SK-N-SH (cell line): ENCODE measurements at regions not wholly inside any gene's neighbourhood (a gene's known extent, or its start where the extent isn't known, plus 50 kb on each side); places are given as distances from the start of the nearest gene placed in this dataset.

Experiments
- EP300 ChIP-seq, 2 experiments: IDR thresholded peaks; 2 replicates each; pipeline versions ENCODE4 v1.4.0 to v1.6.1; 2012; ENCODE audit warnings: borderline replicate concordance in 1 of 2, low read depth in 1 of 2, low read length in 1 of 2
- EZH2phosphoT487 ChIP-seq: fragments of 200-600 bp; sonication (generic); IDR thresholded peaks from 2 replicates; pipeline ENCODE4 v1.6.1; 2017; ENCODE audit warnings: low read depth, mixed run types, mild to moderate bottlenecking, antibody characterized with exemption, moderate library complexity, borderline replicate concordance
- JUND ChIP-seq: IDR thresholded peaks from 2 replicates; pipeline ENCODE4 v1.4.0; 2012
- MEF2A ChIP-seq: IDR thresholded peaks from 2 replicates; pipeline ENCODE4 v1.4.0; 2012; ENCODE audit warnings: low read depth, borderline replicate concordance
- POLR2AphosphoS5 ChIP-seq: IDR thresholded peaks from 2 replicates; pipeline ENCODE4 v1.6.1; 2012; ENCODE audit warnings: low read depth, low read length
- RFX5 ChIP-seq: IDR thresholded peaks from 2 replicates; pipeline ENCODE4 v1.6.1; 2012; ENCODE audit warnings: mild to moderate bottlenecking, improper control_type of control experiment, low read length
- RXRA ChIP-seq: IDR thresholded peaks from 2 replicates; pipeline ENCODE4 v1.4.0; 2012; ENCODE audit warnings: low read depth, mild to moderate bottlenecking, borderline replicate concordance
- YY1 ChIP-seq: IDR thresholded peaks from 2 replicates; pipeline ENCODE4 v1.4.0; 2012; ENCODE audit warnings: low read depth, mild to moderate bottlenecking
- TF ChIP-seq, protein P1 (sequence below): fragments of 200-600 bp; sonication (generic); IDR thresholded peaks from 2 replicates; pipeline ENCODE4 v1.6.1; 2017; ENCODE audit warnings: antibody characterized with exemption, mild to moderate bottlenecking, moderate library complexity

DNA sequence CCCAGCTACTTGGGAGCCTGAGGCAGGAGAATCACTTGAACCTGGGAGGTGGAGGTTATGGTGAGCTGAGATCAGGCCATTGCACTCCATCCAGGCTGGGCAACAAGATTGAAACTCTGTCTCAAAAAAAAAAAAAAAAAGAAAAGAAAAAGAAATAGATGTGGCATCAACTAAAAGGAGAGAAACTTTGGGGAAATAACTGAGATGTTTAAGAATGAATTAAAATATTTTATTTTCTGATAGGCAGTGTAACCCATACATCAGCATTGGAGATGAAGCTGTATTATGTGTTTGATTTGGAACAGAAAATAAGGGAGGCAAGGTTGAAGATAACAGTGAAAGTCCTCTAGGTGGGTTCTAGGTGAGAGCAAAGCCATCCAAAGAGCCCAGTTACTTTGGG is 110.7 kb upstream of the HNRNPA3 start:
- no peak for TF ChIP-seq POLR2AphosphoS5
- TF ChIP-seq, protein P1, sequence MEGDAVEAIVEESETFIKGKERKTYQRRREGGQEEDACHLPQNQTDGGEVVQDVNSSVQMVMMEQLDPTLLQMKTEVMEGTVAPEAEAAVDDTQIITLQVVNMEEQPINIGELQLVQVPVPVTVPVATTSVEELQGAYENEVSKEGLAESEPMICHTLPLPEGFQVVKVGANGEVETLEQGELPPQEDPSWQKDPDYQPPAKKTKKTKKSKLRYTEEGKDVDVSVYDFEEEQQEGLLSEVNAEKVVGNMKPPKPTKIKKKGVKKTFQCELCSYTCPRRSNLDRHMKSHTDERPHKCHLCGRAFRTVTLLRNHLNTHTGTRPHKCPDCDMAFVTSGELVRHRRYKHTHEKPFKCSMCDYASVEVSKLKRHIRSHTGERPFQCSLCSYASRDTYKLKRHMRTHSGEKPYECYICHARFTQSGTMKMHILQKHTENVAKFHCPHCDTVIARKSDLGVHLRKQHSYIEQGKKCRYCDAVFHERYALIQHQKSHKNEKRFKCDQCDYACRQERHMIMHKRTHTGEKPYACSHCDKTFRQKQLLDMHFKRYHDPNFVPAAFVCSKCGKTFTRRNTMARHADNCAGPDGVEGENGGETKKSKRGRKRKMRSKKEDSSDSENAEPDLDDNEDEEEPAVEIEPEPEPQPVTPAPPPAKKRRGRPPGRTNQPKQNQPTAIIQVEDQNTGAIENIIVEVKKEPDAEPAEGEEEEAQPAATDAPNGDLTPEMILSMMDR = no peak
- TF ChIP-seq RXRA = no peak
- TF ChIP-seq YY1 = no peak
- TF ChIP-seq EP300 (IDR thresholded peaks at IDR 0.05; ENCODE audit: borderline replicate concordance in 1 of 2, low read depth in 1 of 2, low read length in 1 of 2) = no peak
- no peak for TF ChIP-seq RFX5
- TF ChIP-seq EZH2phosphoT487 = no peak
- TF ChIP-seq MEF2A = no peak
- no peak for TF ChIP-seq JUND
